ENCODE measurements at regions not wholly inside any gene's neighbourhood (a gene's known extent, or its start where the extent isn't known, plus 50 kb on each side); places are given as distances from the start of the nearest gene placed in this dataset.

GRCh38 chr7:19295376-19295775 lies 150.2 kb upstream of the FERD3L start:
- TF ChIP-seq CTCF (IDR thresholded peaks at IDR 0.05; ENCODE audit: low read depth, low read length, missing control alignments) = no peak
- no peak overlapping the region for H3K4me3 ChIP-seq (replicated peaks; ENCODE audit: low read depth, low read length)
- no peak for DNase-seq (ENCODE audit: extremely low read depth, low read depth)

- no peak for TF ChIP-seq CTCF (IDR thresholded peaks at IDR 0.05; ENCODE audit: low read depth, low read length, missing control alignments)
- H3K4me3 ChIP-seq (replicated peaks; ENCODE audit: low read depth, low read length) = no peak overlapping the region
- DNase-seq (ENCODE audit: extremely low read depth, low read depth) = peak; percentile 69
Measured at GRCh38 chr7:19294619-19295018, 149.4 kb upstream of the FERD3L start.

- no peak for TF ChIP-seq CTCF (IDR thresholded peaks at IDR 0.05; ENCODE audit: low read depth, low read length, missing control alignments)
- DNase-seq (ENCODE audit: extremely low read depth, low read depth) = no peak
- H3K4me3 ChIP-seq (replicated peaks; ENCODE audit: low read depth, low read length) = no peak overlapping the region
Measured at GRCh38 chr7:19293431-19293830, 148.2 kb upstream of the FERD3L start.

- no peak for TF ChIP-seq CTCF (IDR thresholded peaks at IDR 0.05; ENCODE audit: low read depth, low read length, missing control alignments)
- no peak overlapping the region for H3K4me3 ChIP-seq (replicated peaks; ENCODE audit: low read depth, low read length)
- no peak for DNase-seq (ENCODE audit: extremely low read depth, low read depth)
Measured at GRCh38 chr7:19290968-19291367, 145.7 kb upstream of the FERD3L start.

- no peak for DNase-seq (ENCODE audit: extremely low read depth, low read depth)
- H3K4me3 ChIP-seq (replicated peaks; ENCODE audit: low read depth, low read length) = no peak overlapping the region
- TF ChIP-seq CTCF (IDR thresholded peaks at IDR 0.05; ENCODE audit: low read depth, low read length, missing control alignments) = no peak
Measured at GRCh38 chr7:19290066-19290465, 144.8 kb upstream of the FERD3L start.

- no peak for TF ChIP-seq CTCF (IDR thresholded peaks at IDR 0.05; ENCODE audit: low read depth, low read length, missing control alignments)
- no peak for DNase-seq (ENCODE audit: extremely low read depth, low read depth)
- H3K4me3 ChIP-seq (replicated peaks; ENCODE audit: low read depth, low read length) = no peak overlapping the region
Measured at GRCh38 chr7:19284596-19285300, 139.5 kb upstream of the FERD3L start.

GRCh38 chr7:19284136-19284535 lies 138.9 kb upstream of the FERD3L start:
- no peak for TF ChIP-seq CTCF (IDR thresholded peaks at IDR 0.05; ENCODE audit: low read depth, low read length, missing control alignments)
- no peak for DNase-seq (ENCODE audit: extremely low read depth, low read depth)
- H3K4me3 ChIP-seq (replicated peaks; ENCODE audit: low read depth, low read length) = no peak overlapping the region

All from HFF-Myc (cell line).